ENCODE measurements at regions not wholly inside any gene's neighbourhood (a gene's known extent, or its start where the extent isn't known, plus 50 kb on each side); places are given as distances from the start of the nearest gene placed in this dataset.
"Not testable (repeated sequence)": the region's sequence is repeated elsewhere in the genome, so short reads cannot be mapped to it uniquely, and the experiment has no call there.

DNA sequence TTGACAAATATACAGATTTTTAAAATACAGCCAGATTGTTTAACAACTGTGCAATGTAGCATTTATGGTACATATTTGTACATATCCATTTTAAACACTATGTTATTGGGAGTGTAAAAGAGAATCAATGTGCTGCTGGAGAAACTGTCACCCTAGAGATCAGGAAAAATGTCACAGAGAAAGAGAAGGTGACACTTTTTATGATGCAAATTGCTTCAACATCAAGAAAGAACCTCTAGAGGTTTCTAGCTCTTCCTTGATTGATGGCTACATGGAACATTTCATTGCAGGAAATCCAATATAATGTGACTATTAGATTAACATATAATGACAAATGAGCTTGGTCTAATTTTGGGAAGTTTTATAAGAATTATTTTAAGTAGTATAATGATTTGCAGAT lies 1491.2 kb upstream of the PCDH20 start:
- no peak for DNase-seq (ENCODE audit: low read depth, low spot score)

DNA sequence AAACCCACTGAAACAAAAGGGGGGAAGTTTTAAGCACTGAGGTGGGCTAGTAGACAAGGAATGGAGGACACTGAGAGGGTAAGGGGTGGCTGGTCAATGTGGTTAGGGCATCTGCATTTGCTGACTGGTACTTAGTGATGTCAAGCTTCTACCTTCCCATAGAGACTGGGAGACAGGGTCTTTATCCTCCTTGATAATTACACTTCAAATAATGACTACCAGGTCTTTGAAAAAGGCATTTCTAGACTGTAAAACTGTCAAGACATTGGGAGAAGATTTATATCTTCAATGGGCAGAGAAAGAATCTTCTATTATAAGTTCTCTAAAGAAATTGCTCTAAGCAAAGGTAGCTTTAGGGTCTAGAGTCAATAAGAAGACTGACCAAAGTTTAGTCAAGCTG lies 1490.8 kb upstream of the PCDH20 start:
- DNase-seq (ENCODE audit: low read depth, low spot score) = no peak

DNA sequence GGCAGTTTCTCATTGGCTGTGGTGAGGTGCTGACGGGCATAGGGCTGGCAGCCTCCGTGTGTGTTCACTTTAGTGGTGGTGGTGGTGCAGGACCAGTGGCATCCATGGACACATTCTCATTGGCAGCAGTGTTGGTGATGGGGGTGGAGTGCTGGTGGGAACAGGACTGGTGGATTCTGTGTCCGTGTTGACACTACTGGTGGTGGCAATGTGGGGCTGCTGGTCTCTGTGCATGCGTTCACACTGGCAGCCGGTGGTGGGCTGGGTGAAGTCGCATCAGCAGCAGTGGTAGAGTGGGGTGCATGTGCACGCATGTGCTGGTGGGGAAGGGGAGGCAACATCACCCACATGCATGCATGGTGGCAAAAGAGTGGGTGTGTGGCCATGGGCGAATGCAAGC lies 1471.4 kb upstream of the PCDH20 start:
- DNase-seq (ENCODE audit: low read depth, low spot score) = no peak

DNA sequence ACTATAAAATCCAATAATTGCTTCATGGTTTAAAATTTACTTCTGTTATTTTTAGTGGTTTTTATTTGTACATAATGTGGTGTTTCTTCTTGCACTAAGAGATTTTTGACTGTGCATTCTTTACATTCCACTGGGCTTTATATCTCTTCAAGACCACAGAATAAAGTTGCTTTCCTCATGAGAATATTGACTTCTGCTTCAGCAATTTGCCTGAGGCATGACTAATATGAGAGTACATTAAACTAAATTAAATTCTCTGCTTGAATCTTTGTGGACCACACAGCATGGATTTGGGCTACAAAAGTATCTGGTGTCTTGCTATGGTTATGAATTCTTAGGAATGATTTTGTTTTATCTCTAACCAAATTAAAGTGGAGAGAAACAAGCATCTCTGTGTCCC lies 1463.4 kb upstream of the PCDH20 start:
- peak; percentile 9 for DNase-seq (ENCODE audit: low read depth, low spot score)

DNA sequence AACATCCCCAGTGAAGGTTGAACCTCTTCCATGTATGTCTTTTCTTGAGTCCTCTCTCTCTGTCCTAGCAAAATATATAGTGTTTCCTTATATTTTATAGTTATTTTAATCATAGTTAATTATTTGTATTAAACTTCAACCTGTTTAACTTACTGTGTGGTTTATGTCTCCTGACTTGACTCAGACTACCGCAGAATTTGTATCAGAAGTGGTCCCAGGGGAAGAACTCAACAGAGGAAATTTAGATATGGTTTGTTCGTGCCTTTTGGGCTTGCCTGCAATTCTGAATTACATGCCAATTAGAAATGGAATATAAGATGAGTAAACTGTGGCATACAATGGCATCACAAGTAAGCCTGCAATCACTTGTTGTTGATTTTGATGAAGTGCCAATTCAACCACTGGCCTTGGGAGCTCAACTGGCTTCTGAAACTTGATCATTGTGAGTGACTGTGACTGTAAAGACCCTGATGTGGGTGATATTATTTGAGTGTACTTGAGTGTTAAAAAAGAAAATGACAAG lies 1459.5 kb upstream of the PCDH20 start:
- DNase-seq (ENCODE audit: low read depth, low spot score) = no peak

DNA sequence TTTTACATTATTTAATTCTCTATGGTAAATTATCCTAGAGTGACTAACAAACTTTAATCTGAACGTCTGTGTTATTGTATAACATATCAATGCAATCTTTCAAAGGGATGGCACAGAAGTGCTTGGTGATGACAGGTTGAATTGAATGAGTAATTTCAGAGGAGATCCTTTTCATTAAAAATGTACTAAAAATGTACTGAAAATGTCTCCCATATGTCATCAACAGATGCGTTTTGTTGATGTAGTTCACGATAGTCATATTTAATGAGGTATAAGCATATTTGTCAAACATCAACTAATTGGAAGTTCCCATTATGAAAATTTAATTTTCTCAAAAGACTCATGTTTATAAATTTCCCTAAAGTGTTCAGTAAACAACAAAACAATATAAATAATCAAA lies 1434.7 kb upstream of the PCDH20 start:
- no peak for DNase-seq (ENCODE audit: low read depth, low spot score)

DNA sequence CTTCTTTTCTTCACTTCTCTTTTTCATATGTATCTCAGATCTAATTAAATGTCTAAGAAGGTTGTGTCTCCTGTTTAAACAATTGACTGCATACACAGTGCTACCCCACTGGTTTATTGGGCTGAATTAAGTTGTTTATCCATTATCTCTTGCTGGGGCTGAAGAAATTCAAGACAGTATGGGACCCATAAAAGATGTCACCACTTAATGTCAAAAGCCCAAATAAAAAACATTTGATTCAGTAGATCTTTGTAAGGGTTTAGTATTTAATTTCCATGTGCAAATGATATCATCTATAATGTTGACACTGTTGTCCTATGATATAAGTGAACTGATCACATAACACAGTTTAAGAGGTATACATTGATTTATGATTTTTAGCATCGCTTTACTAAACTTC lies 1431.9 kb upstream of the PCDH20 start:
- DNase-seq (ENCODE audit: low read depth, low spot score) = no peak

DNA sequence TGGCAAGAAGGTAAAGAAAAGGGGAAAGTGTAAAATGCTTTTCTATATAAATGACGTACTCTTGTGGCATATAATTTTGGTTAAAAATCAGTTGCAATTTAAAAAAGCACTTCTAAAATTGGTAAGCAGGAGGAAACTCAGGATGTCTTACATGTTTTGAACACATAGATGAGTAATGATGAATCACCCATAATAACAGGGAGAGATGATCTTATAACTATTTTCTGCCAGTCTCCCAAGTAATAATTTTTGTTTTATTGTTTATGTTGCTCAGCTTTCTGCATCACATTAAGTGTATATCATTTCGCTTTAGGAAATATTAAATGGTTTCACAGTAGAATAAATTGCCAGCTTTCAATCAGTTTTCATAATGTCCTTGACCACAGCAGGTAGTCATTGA lies 1430.7 kb upstream of the PCDH20 start:
- DNase-seq (ENCODE audit: low read depth, low spot score) = no peak

DNA sequence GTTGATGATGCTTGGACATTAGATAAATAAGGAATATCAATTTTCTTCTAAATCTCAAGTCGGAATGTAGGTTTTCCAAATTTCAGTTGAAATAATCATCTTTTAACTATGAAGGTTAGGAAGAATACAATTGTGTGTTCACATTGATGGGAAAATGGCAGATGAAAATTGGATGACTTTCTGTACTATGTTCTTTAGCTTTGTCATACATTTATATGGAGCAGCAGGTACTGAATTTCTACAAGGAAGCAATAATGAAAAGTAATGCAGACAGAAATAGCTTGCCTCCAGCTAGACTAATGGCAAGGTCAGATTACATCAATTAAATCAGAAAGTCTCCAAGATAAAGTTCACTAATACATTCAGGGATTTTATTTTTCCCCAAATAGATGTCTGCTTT lies 1423.7 kb upstream of the PCDH20 start:
- DNase-seq (ENCODE audit: low read depth, low spot score) = no peak

DNA sequence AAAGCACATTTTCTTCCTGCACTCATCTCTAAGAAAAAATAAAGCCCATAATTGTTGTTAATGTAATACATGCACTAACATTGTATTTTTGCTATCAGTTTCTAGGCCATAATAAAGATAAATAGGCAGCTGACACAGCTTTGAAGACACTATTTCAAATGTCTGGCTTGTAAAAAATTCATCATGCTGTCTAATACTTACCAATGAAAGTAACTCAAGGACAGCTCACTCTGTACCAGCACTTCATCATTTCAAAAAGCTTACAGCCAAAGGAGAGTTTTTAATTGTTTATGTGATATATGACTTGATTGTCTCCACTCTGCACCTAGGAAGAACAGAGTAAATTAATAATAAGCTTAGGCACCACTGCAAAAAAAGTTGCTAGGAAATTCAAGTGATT lies 1423.3 kb upstream of the PCDH20 start:
- no peak for DNase-seq (ENCODE audit: low read depth, low spot score)

DNA sequence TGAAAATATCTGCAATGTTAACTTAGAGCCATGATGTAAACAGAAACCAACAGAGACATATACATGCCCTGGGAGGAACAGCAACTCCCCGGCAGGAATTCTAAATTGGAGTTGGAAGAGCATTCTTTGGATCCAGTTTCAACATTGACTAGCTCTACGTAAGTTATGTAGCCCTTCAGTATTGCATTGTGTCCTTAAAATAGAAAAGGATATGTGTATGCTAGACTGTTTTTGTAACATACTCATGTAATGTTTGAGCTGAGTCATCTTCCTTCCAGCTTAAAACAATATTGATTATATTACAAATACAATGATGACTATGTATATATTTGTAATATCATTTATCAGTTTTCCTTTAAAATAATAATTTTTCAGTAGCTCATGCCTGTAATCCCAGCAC lies 1422.2 kb upstream of the PCDH20 start:
- no peak for DNase-seq (ENCODE audit: low read depth, low spot score)

DNA sequence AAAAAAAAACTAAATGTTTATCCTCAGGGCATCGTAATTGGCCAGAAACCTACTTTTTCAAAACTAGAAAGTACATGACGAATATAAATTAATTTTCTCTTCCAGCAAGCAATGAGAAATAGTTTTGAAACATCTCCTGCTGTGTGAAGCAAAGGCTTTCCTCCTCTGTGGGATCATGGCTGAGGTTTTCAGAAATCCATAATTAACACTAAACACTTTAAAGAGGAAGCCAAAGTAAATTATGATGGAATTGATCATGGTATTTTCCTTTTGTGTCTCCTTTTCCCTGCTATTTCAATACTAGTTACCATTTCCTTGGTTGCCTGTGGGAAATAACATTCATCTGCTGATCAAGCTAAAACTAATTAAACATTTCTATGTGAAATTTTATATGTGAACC lies 1413.8 kb upstream of the PCDH20 start:
- DNase-seq (ENCODE audit: low read depth, low spot score) = no peak

DNA sequence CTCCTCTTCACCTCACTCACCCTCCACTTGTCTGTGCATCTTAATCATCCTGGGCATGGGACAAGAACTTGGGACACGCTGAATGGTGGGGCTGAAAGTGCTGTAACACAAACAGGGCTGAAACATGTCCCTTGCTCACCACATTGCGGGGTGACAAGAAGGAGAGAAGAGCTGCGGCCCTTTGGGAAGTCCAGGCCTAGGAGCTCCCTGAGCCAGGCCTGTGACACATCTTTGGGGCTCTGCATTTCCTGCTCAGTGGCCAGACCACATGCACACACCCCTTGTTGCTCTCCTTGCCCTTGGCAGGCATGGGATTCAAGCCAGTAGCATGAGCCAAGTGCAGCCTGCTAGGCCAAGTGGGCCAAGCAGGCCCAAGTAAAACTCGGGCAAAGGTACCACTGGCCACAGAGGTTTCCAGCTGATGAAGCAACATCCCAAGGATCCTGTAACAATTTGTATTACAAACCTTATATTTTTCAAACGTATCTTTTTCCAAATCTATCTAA lies 1384.3 kb upstream of the PCDH20 start:
- DNase-seq (ENCODE audit: low read depth, low spot score) = no peak

DNA sequence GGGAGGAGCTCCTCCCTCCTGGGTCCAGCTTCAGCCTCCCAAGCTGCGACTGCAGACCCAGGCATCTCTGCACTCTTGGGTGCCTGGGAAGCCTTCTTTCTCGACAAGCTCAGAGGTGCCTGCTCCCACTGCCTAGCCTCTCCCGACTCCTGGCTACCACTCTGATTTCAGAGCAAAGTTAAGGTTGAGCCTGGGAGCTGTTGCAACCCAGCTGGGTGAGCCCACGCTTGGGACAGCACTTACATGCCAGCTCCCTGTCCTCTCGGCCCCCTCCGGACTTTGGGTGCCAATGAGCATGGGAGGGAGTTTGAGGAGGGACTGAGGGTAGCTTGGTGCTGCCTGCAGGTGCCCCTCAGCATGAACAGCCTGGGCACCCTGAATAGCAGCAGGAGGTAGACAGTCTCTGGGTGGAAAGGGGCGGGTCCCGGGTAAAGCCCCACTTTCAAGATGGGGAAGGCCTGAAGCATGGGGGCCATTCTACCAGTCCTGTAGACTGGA lies 1383.4 kb upstream of the PCDH20 start:
- DNase-seq (ENCODE audit: low read depth, low spot score) = no peak

DNA sequence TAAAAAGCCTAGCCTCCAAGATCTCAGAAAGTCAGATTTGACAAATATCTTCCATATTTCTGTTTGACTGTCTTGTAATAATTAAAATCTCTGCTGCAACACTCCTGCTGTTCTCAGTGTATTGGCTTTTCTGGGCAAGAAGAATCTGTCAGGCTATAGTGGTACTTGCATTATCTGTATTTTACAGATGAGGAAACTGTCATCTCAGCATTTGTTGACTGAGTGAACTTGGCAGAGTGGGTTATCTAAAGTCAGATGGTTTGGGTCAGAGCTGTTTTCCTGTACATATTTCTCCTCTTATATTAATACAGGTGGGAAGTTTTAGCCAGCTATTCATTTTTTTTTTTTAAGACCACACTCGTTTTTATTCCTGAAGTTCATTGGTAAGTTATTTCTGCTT lies 1378.2 kb upstream of the PCDH20 start:
- DNase-seq (ENCODE audit: low read depth, low spot score) = no peak

DNA sequence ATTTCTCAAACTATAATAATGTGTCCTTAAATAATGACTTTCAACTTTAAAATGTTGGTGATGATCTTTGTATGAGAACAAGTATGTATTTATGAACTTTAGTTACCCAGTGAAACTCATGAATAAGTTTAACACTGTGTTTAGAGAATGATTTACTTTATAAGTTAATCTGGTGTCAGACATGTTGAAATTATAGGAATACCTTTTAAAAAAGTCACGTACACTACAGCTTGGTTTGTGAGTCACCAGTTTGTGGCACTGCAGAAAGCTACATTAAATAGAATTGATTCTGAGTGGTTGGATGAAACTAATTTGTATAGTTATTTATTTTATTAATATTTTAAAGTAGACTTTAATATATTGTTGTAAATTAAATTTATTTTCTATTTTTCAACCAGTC lies 1366.2 kb upstream of the PCDH20 start:
- no peak for DNase-seq (ENCODE audit: low read depth, low spot score)

DNA sequence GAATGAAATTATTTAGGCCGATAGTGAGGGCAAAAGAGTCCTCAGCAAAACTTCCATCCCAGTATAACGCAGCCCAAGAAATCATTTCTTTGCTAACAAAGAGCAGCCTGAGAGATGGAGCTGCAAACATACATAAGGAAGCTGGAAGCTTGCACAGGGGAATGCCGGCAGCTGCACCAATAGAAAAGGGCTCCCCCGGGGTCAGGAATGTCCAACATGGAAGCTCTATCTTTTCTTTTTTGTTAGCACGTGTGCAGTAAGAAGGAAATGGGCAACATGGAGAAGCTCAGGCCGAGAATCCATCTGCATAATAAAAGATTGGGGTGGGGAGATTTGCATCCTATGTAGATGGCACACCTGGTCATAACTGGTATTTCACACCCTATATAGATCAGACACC lies 1363.5 kb upstream of the PCDH20 start:
- no peak for DNase-seq (ENCODE audit: low read depth, low spot score)

DNA sequence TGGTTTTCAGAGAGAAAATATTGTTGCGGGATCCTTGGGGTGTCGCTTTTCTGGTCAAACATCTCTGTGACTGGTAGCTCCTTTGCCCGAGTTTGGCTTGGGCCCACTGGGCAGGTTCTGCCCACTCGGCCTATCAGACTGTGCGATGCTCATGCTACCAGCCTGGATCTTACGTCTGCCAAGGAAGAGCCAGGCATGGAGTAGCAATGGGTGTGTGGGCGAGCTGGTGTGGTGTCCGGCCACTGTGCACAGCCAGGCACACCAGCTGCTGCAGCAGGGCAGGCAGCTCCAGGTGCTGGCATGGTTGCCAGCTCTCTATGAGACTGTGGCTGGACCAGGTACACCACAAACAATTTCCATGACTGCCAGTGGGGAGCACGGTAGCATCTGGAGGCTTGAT lies 1351.8 kb upstream of the PCDH20 start:
- no peak for DNase-seq (ENCODE audit: low read depth, low spot score)

DNA sequence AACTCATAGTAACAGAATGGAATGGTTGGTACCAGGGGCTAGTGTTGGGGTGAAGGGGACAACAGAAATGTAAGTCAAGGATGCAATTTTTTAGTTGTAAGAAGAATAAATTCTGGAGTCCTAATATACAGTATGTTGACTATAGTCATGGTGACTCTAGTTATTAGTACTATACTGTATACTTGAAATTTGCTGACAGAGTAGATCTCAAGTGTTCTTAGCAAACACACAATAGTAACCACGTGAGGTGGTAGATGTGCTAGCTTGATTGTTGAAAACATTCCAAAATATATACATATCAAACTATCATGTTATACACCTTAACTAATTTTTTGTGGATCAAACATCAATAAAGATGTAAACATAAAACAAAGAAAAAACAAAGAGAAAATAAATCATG lies 1345.1 kb upstream of the PCDH20 start:
- DNase-seq (ENCODE audit: low read depth, low spot score) = no peak

DNA sequence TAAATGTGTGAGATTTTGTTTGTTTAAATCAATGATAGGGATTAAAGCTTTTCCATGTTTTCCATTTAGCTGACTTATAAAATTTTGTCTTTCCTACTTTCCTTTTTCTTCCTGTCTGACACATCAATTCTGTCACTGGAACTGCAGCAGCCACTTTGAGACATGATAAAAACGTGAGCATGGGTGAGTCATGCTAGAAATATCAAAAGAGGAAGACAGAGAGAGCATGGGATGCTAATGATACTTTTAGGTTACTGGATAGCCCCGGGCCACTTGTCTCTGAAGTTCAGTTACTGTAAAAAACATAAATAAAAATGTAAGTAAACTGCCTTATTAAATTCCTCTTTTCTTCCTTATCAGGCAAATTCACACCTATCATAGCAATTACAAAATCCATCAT lies 1332.0 kb upstream of the PCDH20 start:
- no peak for DNase-seq (ENCODE audit: low read depth, low spot score)

DNA sequence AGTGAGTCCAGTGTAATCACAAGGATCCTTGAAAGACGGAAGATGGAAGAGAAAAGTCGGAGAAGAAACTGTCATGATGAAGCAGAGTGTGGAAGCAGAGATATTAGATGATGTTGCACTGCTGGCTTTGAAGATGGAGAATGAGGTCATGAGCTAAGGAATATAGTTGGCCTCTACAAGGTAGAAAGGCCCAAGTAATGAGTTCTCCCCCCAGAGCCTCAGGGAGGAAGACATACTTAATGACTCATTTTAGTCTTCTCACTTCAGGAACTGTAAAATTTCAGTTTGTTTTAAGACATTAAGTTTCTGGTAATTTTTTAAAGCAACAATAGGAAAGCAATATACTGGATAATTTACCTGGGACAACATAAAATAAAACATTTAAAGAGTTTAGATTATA lies 1331.5 kb upstream of the PCDH20 start:
- DNase-seq (ENCODE audit: low read depth, low spot score) = no peak

DNA sequence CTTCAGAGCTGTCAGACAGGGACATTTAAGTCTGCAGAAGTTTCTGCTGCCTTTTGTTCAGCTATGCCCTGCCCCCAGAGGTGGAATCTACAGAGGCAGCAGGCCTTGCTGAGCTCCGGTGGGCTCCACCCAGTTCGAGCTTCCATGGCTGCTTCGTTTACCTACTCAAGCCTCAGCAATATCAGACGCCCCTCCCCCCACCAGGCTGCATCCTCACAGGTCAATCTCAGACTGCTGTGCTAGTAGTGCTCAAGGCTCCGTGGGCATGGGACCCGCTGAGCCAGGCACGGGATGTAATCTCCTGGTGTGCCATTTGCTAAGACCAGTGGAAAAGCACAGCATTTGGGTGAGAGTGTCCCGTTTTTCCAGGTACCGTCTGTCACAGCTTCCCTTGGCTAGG lies 1314.1 kb upstream of the PCDH20 start:
- DNase-seq (ENCODE audit: low read depth, low spot score) = not testable (repeated sequence)

DNA sequence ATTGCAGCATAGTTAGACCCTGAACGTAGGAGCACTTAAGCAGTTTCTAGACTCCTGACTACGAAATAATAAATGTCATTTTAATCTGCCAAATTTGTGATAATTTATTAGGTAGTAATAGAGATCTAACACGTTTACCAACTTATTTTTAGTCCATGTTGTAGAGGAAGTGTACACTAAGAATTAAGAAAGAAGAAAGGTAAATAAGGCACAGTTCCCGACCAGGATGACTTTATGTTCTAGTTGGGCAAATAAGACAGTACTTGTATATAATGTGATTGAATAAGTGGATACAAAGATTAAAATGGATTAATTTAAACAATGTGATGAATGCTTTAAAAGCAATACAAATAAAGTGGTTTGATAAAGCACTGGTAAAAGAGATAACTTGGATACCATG lies 1306.2 kb upstream of the PCDH20 start:
- no peak for DNase-seq (ENCODE audit: low read depth, low spot score)

DNA sequence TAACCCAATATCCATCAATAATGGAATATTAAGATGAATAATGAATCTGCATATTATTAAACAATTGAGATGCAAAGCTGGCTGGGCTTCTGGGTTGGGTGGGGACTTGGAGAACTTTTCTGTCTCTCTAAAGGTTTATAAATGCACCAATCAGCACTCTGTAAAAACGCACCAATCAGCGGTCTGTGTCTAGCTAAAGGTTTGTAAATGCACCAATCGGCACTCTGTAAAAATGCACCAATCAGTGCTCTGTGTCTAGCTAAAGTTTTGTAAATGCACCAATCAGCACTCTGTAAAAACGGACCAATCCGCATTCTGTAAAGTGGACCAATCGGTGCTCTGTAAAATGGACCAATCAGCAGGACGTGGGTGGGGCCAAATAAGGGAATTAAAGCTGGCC lies 1296.3 kb upstream of the PCDH20 start:
- DNase-seq (ENCODE audit: low read depth, low spot score) = not testable (repeated sequence)

Data from smooth muscle cell of the brain vasculature (primary cell).